ENCODE measurements at regions not wholly inside any gene's neighbourhood (a gene's known extent, or its start where the extent isn't known, plus 50 kb on each side); places are given as distances from the start of the nearest gene placed in this dataset.

DNA sequence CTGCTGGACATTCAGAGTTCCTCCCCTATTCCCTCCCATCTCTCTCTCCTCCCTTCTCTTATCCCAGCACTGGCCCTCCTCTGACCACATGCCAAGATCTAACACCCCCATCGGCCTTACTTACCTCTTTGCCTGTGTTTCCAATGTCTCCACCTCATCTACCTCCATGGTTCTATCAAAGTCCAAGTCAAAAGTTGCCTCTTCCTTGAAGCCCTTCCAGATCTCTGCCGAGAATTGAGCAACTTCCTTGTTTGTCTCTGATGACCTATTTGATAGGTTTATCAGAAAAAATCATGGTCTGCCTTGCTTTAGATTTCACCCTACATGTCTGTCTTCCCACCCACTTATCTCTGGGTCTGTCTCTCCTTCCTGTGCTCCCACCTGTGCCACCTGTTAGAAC lies 69.7 kb upstream of the ITGA11 start:
- Histone ChIP-seq H3K9me3 (no peaks in the 10 kb centered on the region), H3K27ac (no peak overlapping the region), H3K27me3 (no peaks in the 10 kb centered on the region), H3K4me3 (replicated peaks in 1 of 3) (no peak overlapping the region), H3K36me3 (no peaks in the 10 kb centered on the region), H3K4me1 (no peaks in the 10 kb centered on the region)
- WGBS, 2 donors = 90 to 93% methylated on average over 2 of the region's 2 CpGs
- no peak for DNase-seq
- no peak for TF ChIP-seq POLR2A (IDR thresholded peaks at IDR 0.05)
- TF ChIP-seq, protein P1, sequence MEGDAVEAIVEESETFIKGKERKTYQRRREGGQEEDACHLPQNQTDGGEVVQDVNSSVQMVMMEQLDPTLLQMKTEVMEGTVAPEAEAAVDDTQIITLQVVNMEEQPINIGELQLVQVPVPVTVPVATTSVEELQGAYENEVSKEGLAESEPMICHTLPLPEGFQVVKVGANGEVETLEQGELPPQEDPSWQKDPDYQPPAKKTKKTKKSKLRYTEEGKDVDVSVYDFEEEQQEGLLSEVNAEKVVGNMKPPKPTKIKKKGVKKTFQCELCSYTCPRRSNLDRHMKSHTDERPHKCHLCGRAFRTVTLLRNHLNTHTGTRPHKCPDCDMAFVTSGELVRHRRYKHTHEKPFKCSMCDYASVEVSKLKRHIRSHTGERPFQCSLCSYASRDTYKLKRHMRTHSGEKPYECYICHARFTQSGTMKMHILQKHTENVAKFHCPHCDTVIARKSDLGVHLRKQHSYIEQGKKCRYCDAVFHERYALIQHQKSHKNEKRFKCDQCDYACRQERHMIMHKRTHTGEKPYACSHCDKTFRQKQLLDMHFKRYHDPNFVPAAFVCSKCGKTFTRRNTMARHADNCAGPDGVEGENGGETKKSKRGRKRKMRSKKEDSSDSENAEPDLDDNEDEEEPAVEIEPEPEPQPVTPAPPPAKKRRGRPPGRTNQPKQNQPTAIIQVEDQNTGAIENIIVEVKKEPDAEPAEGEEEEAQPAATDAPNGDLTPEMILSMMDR (IDR thresholded peaks at IDR 0.05) = no peak
- intact Hi-C loops (cut with DNase I) = no loop called here

GRCh38 chr15:68502398-68502901 lies 70.5 kb upstream of the ITGA11 start:
- DNase-seq = no peak
- Histone ChIP-seq H3K4me3 (replicated peaks in 1 of 3) (no peak overlapping the region), H3K27me3 (no peaks in the 10 kb centered on the region), H3K27ac (no peak overlapping the region), H3K36me3 (no peaks in the 10 kb centered on the region), H3K9me3 (no peaks in the 10 kb centered on the region), H3K4me1 (no peaks in the 10 kb centered on the region)
- no peak for TF ChIP-seq POLR2A (IDR thresholded peaks at IDR 0.05)
- TF ChIP-seq, protein P1 (IDR thresholded peaks at IDR 0.05) = no peak
- WGBS, 2 donors = 86 to 94% methylated on average over 10 to 11 of the region's 11 CpGs
- intact Hi-C loops (cut with DNase I) = no loop called here

DNA sequence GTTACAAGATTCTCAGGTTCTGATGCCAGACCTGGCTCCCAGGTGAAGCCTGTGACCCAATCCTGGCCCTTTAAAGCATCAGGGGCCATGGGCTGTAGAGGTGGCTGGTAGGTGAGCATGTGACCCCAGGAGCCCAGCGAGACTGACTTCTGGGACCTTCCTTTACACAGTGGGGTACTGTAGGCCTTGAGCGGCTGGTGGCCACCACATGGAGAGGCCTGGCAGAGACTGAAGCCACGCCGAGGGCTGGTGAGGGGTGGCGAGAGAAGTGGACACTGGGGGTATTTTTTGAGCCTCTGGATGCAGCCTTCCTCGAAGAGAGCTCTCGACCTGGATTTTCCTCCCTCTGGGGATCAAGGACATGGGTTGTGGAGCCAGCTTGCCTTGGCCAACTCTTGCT lies 71.2 kb upstream of the ITGA11 start:
- TF ChIP-seq, protein P1 (IDR thresholded peaks at IDR 0.05) = no peak
- TF ChIP-seq POLR2A (IDR thresholded peaks at IDR 0.05) = no peak
- intact Hi-C loops (cut with DNase I) = no loop called here
- WGBS, 2 donors = 90% methylated on average over 7 of the region's 7 CpGs; no CpG with 5 or more reads in 1 of the 2 donors
- H3K36me3 ChIP-seq = no peaks in the 10 kb centered on the region
- no peaks in the 10 kb centered on the region for H3K4me1 ChIP-seq
- H3K9me3 ChIP-seq = no peaks in the 10 kb centered on the region
- DNase-seq = no peak
- H3K27ac ChIP-seq = no peak overlapping the region
- H3K27me3 ChIP-seq = no peaks in the 10 kb centered on the region
- no peak overlapping the region for H3K4me3 ChIP-seq (replicated peaks in 1 of 3)

DNA sequence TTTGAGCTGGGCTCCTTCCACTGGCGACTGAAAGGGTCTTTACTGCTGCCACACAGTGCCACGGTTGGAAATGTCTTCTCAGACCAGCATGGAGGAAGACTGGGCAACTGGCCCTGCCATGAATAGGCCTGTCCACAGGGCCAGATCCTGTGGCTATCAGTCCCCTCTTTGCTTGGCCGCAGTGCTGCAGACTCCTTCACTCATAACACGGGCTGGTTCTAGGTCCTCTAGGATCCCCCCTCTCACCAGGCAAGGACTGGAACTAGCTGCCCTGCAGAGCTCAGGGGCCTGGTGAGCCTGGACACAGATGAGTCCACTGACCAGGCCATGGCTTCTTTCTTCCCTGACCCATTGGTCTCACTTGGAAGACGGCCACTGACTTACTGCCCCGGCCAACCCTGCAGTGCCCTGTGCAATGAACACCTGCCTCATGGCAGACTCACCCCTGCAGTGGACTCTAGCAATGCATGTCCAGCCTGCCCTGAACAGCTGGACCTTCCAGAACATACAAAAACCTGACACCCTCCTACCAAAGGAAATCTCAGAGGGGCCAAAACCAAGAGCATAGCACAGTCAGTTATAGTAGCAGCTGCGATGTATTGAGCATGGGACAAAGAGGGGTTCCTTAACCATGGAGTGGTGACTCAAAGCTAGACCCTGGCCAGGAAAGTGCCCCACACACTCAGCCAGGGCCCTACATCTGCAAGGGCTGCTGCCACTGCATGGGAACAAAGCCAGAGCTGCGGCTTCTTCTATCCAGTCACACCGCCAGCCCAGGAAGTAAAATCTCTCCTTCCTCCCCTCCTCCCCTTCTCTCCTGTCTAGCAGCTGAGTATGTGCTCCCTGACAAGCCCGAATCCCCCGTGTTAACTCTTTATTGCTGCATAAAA lies 72.1 kb upstream of the ITGA11 start:
- intact Hi-C loops (cut with DNase I) = no loop called here
- H3K36me3 ChIP-seq = no peaks in the 10 kb centered on the region
- no peaks in the 10 kb centered on the region for H3K4me1 ChIP-seq
- H3K27me3 ChIP-seq = no peaks in the 10 kb centered on the region
- H3K9me3 ChIP-seq = no peaks in the 10 kb centered on the region
- WGBS, 2 donors = 68 to 69% methylated on average over 11 of the region's 11 CpGs
- H3K27ac ChIP-seq = no peak overlapping the region
- TF ChIP-seq, protein P1 (IDR thresholded peaks at IDR 0.05) = no peak
- no peak for TF ChIP-seq POLR2A (IDR thresholded peaks at IDR 0.05)
- no peak for DNase-seq
- H3K4me3 ChIP-seq (replicated peaks in 1 of 3) = no peak overlapping the region

- no peaks in the 10 kb centered on the region for H3K27me3 ChIP-seq
- no peaks in the 10 kb centered on the region for H3K9me3 ChIP-seq
- DNase-seq = no peak
- H3K4me3 ChIP-seq (replicated peaks in 1 of 3) = no peak overlapping the region
- no peaks in the 10 kb centered on the region for H3K36me3 ChIP-seq
- no peaks in the 10 kb centered on the region for H3K4me1 ChIP-seq
- TF ChIP-seq, protein P1 (IDR thresholded peaks at IDR 0.05) = no peak
- TF ChIP-seq POLR2A (IDR thresholded peaks at IDR 0.05) = no peak
- 54 to 87% methylated on average over 2 to 8 of the region's 8 CpGs for WGBS, 2 donors
- H3K27ac ChIP-seq = no peak overlapping the region
- intact Hi-C loops (cut with DNase I) = no loop called here
Observed at GRCh38 chr15:68504681-68505170, 72.8 kb upstream of the ITGA11 start.

Measured in thyroid gland (tissue), 4 donors.